Left ventricle myocardium inferior (tissue), 1 donor: ENCODE measurements at regions not wholly inside any gene's neighbourhood (a gene's known extent, or its start where the extent isn't known, plus 50 kb on each side); places are given as distances from the start of the nearest gene placed in this dataset.

ENCODE experiments used
- DNase-seq: peaks from one replicate; pipeline ENCODE4 v3.0.0-alpha.2; 2020
- H3K27ac ChIP-seq: fragments of 200-600 bp; replicated peaks from 2 replicates; pipeline ENCODE4 v1.8.0; 2021
- H3K27me3 ChIP-seq: fragments of 200-600 bp; 2 replicates; pipeline ENCODE4 v1.8.0; 2021; ENCODE audit warnings: low read depth
- H3K36me3 ChIP-seq: fragments of 200-600 bp; 2 replicates; pipeline ENCODE4 v1.8.0; 2021
- H3K4me1 ChIP-seq: fragments of 200-600 bp; 2 replicates; pipeline ENCODE4 v1.8.0; 2021
- H3K4me3 ChIP-seq: fragments of 200-600 bp; 2 replicates; pipeline ENCODE4 v1.8.0; 2021; ENCODE audit warnings: mild to moderate bottlenecking, moderate library complexity
- H3K9me3 ChIP-seq: fragments of 200-600 bp; replicated peaks from 2 replicates; pipeline ENCODE4 v1.8.0; 2021
- CTCF ChIP-seq: fragments of 200-600 bp; IDR thresholded peaks from 2 replicates; pipeline ENCODE4 v1.8.0; 2021; ENCODE audit warnings: antibody characterized with exemption, mild to moderate bottlenecking, borderline replicate concordance
- intact Hi-C: fragments of 100-400 bp; cut with micrococcal nuclease; formaldehyde crosslinking; loops from one replicate; pipeline ENCODE4 v1.11.0; 2022
- donor health status: DM: no; HTN: yes; CAD: no; lungs with severe emphysema.

GRCh38 chr1:55329091-55329490 lies 113.9 kb upstream of the USP24 start:
- peak; percentile 34 for DNase-seq

GRCh38 chr1:55326496-55327243 lies 111.5 kb upstream of the USP24 start:
- intact Hi-C loops: no loop called here
- Histone ChIP-seq H3K27me3 (no peaks in the 10 kb centered on the region), H3K4me1 (peaks cover 9% of the 10 kb centered on the region), H3K4me3 (no peak overlapping the region), H3K36me3 (no peaks in the 10 kb centered on the region), H3K9me3 (no peaks in the 10 kb centered on the region), H3K27ac (no peak overlapping the region)
- TF ChIP-seq CTCF: no peak
- DNase-seq: no peak

More at GRCh38 chr1:55329091-55329490, 113.9 kb upstream of the USP24 start:
- no peak overlapping the region for H3K4me3 ChIP-seq
- no peaks in the 10 kb centered on the region for H3K36me3 ChIP-seq
- H3K4me1 ChIP-seq: peaks cover 9% of the 10 kb centered on the region
- intact Hi-C loops: no loop called here
- no peaks in the 10 kb centered on the region for H3K9me3 ChIP-seq
- H3K27ac ChIP-seq: no peak overlapping the region
- TF ChIP-seq CTCF: no peak
- H3K27me3 ChIP-seq: no peaks in the 10 kb centered on the region

GRCh38 chr1:55323760-55324159 lies 108.6 kb upstream of the USP24 start:
- Histone ChIP-seq H3K9me3 (no peaks in the 10 kb centered on the region), H3K27me3 (no peaks in the 10 kb centered on the region), H3K4me3 (no peak overlapping the region), H3K27ac (no peak overlapping the region), H3K4me1 (peaks cover 8% of the 10 kb centered on the region), H3K36me3 (no peaks in the 10 kb centered on the region)
- no peak for TF ChIP-seq CTCF
- intact Hi-C loops: no loop called here
- no peak for DNase-seq

GRCh38 chr1:55322842-55323241 lies 107.7 kb upstream of the USP24 start:
- Histone ChIP-seq H3K9me3 (no peaks in the 10 kb centered on the region), H3K27me3 (no peaks in the 10 kb centered on the region), H3K27ac (no peak overlapping the region), H3K4me1 (peaks cover 10% of the 10 kb centered on the region), H3K36me3 (no peaks in the 10 kb centered on the region), H3K4me3 (no peak overlapping the region)
- TF ChIP-seq CTCF: no peak
- intact Hi-C loops: no loop called here
- DNase-seq: no peak

- no peak for TF ChIP-seq CTCF
- no peaks in the 10 kb centered on the region for H3K27me3 ChIP-seq
- H3K36me3 ChIP-seq: no peaks in the 10 kb centered on the region
- intact Hi-C loops: no loop called here
- H3K9me3 ChIP-seq: no peaks in the 10 kb centered on the region
- H3K4me1 ChIP-seq: peaks cover 19% of the 10 kb centered on the region
- H3K4me3 ChIP-seq: no peak overlapping the region
- H3K27ac ChIP-seq: no peak overlapping the region
- no peak for DNase-seq
Observed at GRCh38 chr1:55321942-55322341, 106.8 kb upstream of the USP24 start.
